Medulla oblongata (tissue), 1 donor: ENCODE measurements at regions not wholly inside any gene's neighbourhood (a gene's known extent, or its start where the extent isn't known, plus 50 kb on each side); places are given as distances from the start of the nearest gene placed in this dataset.
"Not testable (repeated sequence)": the region's sequence is repeated elsewhere in the genome, so short reads cannot be mapped to it uniquely, and the experiment has no call there.

ENCODE experiments used
- DNase-seq: peaks from one replicate; pipeline ENCODE4 v3.0.0-alpha.2; 2015; ENCODE audit errors: extremely low spot score

- no peak for DNase-seq
Observed at GRCh38 chr13:48843630-48844380, 131.9 kb upstream of the FNDC3A start.

GRCh38 chr13:48844676-48845075 lies 131.0 kb upstream of the FNDC3A start:
- no peak for DNase-seq

- no peak for DNase-seq
Observed at GRCh38 chr13:48849515-48849914, 126.2 kb upstream of the FNDC3A start.

DNA sequence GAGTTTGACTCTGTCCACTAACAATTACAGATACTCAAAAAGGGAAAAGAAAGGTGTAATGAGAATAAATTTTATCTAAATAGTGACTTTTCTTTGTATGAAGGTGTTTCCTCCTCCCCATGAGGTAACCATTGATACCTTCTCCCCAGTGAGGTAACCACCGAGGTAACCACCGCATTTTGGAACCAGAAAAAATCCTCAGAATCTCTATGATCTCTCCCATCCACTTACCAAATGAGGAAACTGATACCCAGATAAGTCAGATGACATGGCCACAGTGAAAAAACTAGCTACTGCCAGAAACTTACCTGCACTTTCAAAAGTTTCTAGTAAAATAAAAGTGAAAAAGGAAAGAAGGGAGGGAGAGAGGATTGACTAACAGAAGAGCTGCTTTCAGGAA lies 124.0 kb upstream of the FNDC3A start:
- no peak for DNase-seq

DNA sequence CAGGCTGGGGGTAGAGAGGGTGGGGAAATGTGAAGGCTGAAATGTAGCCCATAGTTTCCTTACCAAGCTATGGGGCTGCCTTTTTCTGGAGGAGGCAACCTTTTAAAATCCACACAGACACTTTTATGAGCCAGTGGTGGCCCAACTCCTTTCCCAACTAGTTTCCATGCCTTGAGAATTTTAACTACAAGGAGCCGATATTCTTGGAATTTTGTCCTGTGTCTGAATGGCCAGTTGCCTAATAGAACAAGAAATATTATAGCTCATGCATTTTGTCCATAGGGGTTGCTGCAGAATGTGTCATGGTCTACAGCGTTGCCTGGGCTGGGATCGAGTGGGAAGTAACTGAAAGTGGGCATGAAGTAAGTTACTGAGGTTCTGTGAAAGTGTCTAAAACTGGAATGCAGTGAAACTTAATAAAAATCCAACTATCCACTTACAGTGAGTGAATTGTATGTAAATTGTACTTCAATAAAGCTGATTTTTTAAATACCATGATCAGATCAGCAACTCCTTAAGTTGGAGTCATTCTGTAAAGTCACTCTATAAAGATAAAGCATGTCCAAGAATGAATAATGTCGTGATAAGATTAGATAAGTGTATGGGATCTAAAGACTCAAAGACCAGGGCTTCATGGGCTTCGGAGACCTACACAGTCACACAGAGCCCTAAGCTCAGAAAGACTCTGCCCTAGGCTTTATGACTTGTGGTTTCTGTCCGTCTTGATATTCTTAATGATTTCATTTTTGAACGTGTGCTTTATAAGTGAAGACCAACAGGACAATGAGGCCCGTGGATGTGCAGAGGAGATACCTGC lies 122.6 kb upstream of the FNDC3A start:
- no peak for DNase-seq

- no peak for DNase-seq
Observed at GRCh38 chr13:48853728-48854102, 122.0 kb upstream of the FNDC3A start.

- DNase-seq: no peak
Observed at GRCh38 chr13:48857576-48857975, 118.1 kb upstream of the FNDC3A start.

- DNase-seq: no peak
Observed at GRCh38 chr13:48858122-48858902, 117.4 kb upstream of the FNDC3A start.

DNA sequence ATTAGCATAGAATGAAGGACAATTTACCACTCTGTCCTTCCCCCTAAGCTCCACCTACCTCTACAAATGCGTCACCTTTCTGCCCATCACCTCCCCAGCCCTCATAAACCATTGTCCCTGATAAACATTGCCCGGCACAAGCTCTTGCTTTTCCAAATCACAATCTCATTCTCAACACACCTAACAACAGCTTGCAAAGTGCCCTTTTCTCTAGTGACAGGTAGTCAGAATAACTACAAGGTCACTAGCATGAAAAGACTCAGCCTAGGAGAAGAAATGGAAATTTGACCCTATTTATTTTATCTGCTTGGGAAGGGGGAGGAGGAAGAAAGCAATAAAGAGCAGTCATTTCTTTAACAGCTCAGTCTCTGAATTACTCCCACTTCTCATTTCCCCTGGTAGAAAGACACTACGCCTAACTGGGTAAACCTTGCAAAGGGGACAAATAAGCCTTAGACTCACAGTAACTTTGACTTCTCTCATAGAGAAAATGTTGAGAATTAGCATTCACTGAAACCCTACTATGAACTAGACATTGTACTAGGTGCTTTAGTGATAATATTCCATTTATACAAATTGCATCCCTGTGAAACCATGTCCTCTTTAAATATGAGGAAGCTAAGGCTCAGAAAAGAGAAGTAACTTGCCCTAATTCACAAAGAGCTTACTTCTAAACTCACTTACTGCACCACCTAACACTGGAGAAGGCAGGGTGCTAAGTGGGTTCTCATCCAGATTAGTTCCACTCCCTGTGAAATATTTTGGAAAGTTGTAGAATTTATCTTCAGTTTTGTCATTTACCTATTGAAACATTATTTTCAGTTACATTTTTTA lies 116.2 kb upstream of the FNDC3A start:
- DNase-seq: peak; percentile 56

DNA sequence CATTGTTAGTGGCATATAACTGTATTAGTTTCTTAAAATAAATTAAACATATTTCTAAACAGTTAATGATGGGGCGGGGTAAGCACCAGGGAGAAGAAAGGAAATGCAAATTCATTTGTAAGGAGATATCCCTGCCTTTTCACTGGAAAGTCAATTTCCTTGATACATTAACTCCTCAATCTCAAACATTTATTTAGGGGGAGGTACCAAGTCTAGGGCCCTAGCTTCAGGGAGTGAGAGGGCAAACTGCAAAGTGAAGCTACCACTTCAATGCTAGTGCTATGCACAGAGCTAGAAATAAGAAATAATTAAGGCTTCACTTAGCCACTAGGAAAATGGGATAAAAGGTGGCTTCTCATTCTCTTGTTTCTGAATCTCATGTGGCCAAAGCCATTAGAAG lies 115.3 kb upstream of the FNDC3A start:
- no peak for DNase-seq

DNA sequence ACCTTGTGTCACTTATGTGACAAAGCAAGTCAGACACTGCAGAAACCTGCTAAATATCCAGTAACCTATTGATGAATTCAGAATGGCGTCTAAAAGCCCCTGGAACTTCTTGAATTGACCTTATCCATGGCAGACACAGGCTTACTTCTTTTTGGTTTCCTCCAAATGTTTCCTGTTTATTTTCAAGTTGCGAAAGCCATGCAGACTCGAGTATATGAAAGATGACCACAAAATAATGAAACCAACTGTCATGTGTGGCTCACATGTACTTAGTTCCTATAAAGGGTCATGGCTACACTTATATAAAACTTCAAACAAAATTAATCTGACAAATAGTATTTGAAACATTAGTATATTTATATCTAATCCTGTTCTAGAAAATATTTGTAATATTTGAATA lies 113.1 kb upstream of the FNDC3A start:
- DNase-seq: peak; percentile 30

DNA sequence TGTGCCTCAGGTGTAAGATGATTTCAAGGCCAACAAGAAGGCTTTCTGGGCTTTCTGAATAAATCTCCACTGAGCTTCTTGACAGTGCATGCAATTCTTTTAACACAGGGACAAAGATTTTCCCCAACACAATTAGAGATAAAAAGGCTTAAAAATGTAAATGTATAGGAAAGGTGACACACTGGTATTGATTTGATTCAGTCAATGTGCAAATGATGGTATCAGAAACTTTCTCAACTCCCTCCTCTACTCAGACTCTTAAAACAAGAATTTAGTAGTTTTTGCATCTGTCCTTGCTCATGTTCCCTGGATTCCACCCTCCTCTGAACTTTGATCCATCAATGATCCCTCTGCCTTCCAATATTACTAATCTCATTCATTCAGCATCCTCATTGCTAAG lies 111.6 kb upstream of the FNDC3A start:
- DNase-seq: no peak

DNA sequence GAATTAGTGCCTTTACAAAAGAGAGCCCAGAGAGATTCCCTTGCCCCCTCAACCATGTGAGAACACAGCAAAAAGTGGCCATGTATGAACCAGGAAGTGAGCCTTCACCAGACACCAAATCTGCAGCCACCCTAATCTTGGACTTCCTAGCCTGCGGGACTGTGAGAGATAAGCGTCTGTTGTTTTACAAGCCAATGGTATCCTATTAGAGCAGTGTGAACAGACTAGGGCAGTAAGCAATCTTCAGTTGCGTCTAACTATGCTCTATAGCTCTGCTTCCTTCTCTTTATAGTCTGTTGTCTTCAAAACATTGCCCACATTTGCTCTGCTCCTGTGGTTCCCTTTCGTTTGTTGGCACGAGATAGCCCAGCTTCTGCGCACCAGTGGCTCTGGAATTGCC lies 109.5 kb upstream of the FNDC3A start:
- peak; percentile 2 for DNase-seq

DNA sequence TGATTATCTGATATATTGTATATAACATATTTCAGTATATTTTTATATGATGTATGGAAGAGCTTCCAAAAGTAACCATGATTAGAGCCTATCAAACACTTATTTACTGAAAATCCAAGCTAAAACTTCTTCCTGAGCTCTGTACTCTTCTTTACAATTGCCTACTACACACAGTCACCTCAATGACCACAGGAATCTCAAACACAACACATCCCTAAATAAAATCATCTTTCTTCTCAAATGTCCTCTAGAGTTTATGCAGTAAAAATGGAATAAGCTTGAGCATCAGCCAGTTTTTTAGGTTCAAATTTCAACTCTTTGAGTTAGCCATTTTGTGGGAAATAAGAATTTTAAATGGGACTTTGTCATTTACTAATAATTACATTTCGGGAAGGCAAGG lies 102.6 kb upstream of the FNDC3A start:
- no peak for DNase-seq

GRCh38 chr13:48873587-48873986 lies 102.1 kb upstream of the FNDC3A start:
- DNase-seq: no peak

- no peak for DNase-seq
Observed at GRCh38 chr13:48874165-48874564, 101.5 kb upstream of the FNDC3A start.

- no peak for DNase-seq
Observed at GRCh38 chr13:48875047-48875446, 100.7 kb upstream of the FNDC3A start.

DNA sequence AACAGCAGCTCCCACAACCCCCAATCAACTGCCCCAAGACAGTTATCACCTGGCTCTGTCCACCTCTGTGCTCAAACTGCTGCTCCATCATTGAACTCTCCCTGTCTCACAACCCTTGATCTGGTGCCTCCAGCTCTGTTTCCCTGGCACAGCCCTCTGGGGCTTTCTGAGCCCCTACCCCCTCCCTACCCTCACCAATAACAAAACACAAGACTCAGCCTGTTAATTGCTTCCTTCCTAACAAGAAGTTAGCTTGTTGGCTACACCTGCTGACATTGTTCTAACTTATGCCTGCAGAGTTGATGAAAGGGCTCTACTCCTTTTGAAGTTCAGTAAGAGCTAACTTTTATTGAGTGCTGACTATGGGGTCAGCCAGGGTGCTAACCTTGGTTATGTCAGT lies 99.4 kb upstream of the FNDC3A start:
- DNase-seq: no peak

GRCh38 chr13:48879432-48879831 lies 96.3 kb upstream of the FNDC3A start:
- no peak for DNase-seq

- no peak for DNase-seq
Observed at GRCh38 chr13:48879854-48880253, 95.9 kb upstream of the FNDC3A start.

GRCh38 chr13:48883786-48884185 lies 91.9 kb upstream of the FNDC3A start:
- DNase-seq: not testable (repeated sequence)

DNA sequence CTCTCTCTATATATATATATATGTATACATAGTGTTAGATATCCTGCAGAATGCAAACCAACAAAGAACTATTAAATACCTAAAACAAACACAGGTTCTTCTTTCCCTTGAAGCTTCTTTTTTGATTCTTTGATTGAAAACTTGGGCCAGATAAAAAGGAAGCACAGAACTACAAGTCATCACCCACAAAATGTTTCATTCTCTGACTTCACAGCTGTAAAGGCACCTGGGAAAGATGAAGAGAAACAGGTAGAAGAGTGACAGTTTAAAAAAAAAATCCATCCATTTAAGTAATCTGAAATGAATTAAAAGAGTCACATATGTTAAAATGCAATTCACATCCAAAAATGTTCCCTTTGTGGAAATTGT lies 90.7 kb upstream of the FNDC3A start:
- no peak for DNase-seq
